Activated T-helper 2 cell treated with anti-CD3 and anti-CD28 coated beads, Interferon-gamma antibody, Interleukin-2, Interleukin-4, amounts not matched to agents 10 μg/mL and 5 μg/mL and 100 μg/mL, durations not matched to agents 14 hours and 24 hours and 36 hours (primary cell): ENCODE measurements at regions not wholly inside any gene's neighbourhood (a gene's known extent, or its start where the extent isn't known, plus 50 kb on each side); places are given as distances from the start of the nearest gene placed in this dataset.

Experiments
- DNase-seq: peaks from one replicate; pipeline ENCODE4 v3.0.0; 2021; ENCODE audit warnings: low spot score
- H3K27ac Mint-ChIP-seq: one replicate; pipeline ENCODE4 v1.8.0; 2021; ENCODE audit warnings: mixed read lengths
- H3K27me3 Mint-ChIP-seq: one replicate; pipeline ENCODE4 v1.8.0; 2021; ENCODE audit warnings: low read depth, mixed read lengths
- H3K36me3 Mint-ChIP-seq: one replicate; pipeline ENCODE4 v1.8.0; 2021; ENCODE audit warnings: low read depth, mixed read lengths
- H3K4me1 Mint-ChIP-seq: one replicate; pipeline ENCODE4 v1.8.0; 2021; ENCODE audit warnings: low read depth, mixed read lengths
- H3K4me3 Mint-ChIP-seq: one replicate; pipeline ENCODE4 v1.8.0; 2021; ENCODE audit warnings: low read depth, mild to moderate bottlenecking, moderate library complexity, mixed read lengths
- H3K9me3 Mint-ChIP-seq: one replicate; pipeline ENCODE4 v1.8.0; 2021; ENCODE audit warnings: mixed read lengths
- intact Hi-C: fragments of 100-400 bp; cut with micrococcal nuclease; formaldehyde crosslinking; loops from one replicate; pipeline ENCODE4 v1.15.1; 2023

- Mint-ChIP-seq H3K9me3 (no peaks in the 10 kb centered on the region), H3K27ac (no peak overlapping the region), H3K36me3 (no peaks in the 10 kb centered on the region), H3K4me3 (no peak overlapping the region), H3K4me1 (no peaks in the 10 kb centered on the region), H3K27me3 (no peaks in the 10 kb centered on the region)
- no peak for DNase-seq
- intact Hi-C loops: no loop called here
Measured at GRCh38 chr11:81072273-81072672, 1631.4 kb upstream of the TENM4 start.

GRCh38 chr11:81071606-81072005 lies 1630.8 kb upstream of the TENM4 start:
- Mint-ChIP-seq H3K27ac (no peak overlapping the region), H3K9me3 (no peaks in the 10 kb centered on the region), H3K4me3 (no peak overlapping the region), H3K27me3 (no peaks in the 10 kb centered on the region), H3K36me3 (no peaks in the 10 kb centered on the region), H3K4me1 (no peaks in the 10 kb centered on the region)
- DNase-seq: no peak
- intact Hi-C loops: no loop called here

- Mint-ChIP-seq H3K27me3 (no peaks in the 10 kb centered on the region), H3K4me3 (no peak overlapping the region), H3K36me3 (no peaks in the 10 kb centered on the region), H3K4me1 (no peaks in the 10 kb centered on the region), H3K9me3 (no peaks in the 10 kb centered on the region), H3K27ac (no peak overlapping the region)
- DNase-seq: no peak
- intact Hi-C loops: no loop called here
Measured at GRCh38 chr11:81070948-81071347, 1630.1 kb upstream of the TENM4 start.

- H3K4me1 Mint-ChIP-seq: no peaks in the 10 kb centered on the region
- peaks cover 17% of the 10 kb centered on the region for H3K9me3 Mint-ChIP-seq
- intact Hi-C loops: no loop called here
- no peak overlapping the region for H3K4me3 Mint-ChIP-seq
- no peak overlapping the region for H3K27ac Mint-ChIP-seq
- no peaks in the 10 kb centered on the region for H3K36me3 Mint-ChIP-seq
- H3K27me3 Mint-ChIP-seq: no peaks in the 10 kb centered on the region
- DNase-seq: no peak
Measured at GRCh38 chr11:81059356-81059755, 1618.5 kb upstream of the TENM4 start.

- Mint-ChIP-seq H3K27ac (no peak overlapping the region), H3K27me3 (no peaks in the 10 kb centered on the region), H3K4me3 (no peak overlapping the region), H3K36me3 (no peaks in the 10 kb centered on the region), H3K9me3 (peaks cover 19% of the 10 kb centered on the region), H3K4me1 (no peaks in the 10 kb centered on the region)
- intact Hi-C loops: no loop called here
- DNase-seq: no peak
Measured at GRCh38 chr11:81052344-81053158, 1611.7 kb upstream of the TENM4 start.

- no peaks in the 10 kb centered on the region for H3K27me3 Mint-ChIP-seq
- H3K36me3 Mint-ChIP-seq: no peaks in the 10 kb centered on the region
- intact Hi-C loops: no loop called here
- DNase-seq: no peak
- peaks cover 34% of the 10 kb centered on the region for H3K9me3 Mint-ChIP-seq
- no peak overlapping the region for H3K27ac Mint-ChIP-seq
- H3K4me3 Mint-ChIP-seq: no peak overlapping the region
- H3K4me1 Mint-ChIP-seq: no peaks in the 10 kb centered on the region
Measured at GRCh38 chr11:81039916-81040524, 1599.2 kb upstream of the TENM4 start.

GRCh38 chr11:81036168-81036870 lies 1595.5 kb upstream of the TENM4 start:
- Mint-ChIP-seq H3K4me3 (no peak overlapping the region), H3K27ac (no peak overlapping the region), H3K4me1 (no peaks in the 10 kb centered on the region), H3K36me3 (no peaks in the 10 kb centered on the region), H3K27me3 (no peaks in the 10 kb centered on the region), H3K9me3 (peaks cover 41% of the 10 kb centered on the region)
- DNase-seq: no peak
- intact Hi-C loops: no loop called here

- no peaks in the 10 kb centered on the region for H3K36me3 Mint-ChIP-seq
- no peak overlapping the region for H3K27ac Mint-ChIP-seq
- intact Hi-C loops: no loop called here
- no peak overlapping the region for H3K4me3 Mint-ChIP-seq
- DNase-seq: no peak
- peaks cover 32% of the 10 kb centered on the region for H3K9me3 Mint-ChIP-seq
- no peaks in the 10 kb centered on the region for H3K4me1 Mint-ChIP-seq
- H3K27me3 Mint-ChIP-seq: no peaks in the 10 kb centered on the region
Measured at GRCh38 chr11:81033779-81034540, 1593.1 kb upstream of the TENM4 start.

- intact Hi-C loops: no loop called here
- Mint-ChIP-seq H3K4me3 (no peak overlapping the region), H3K4me1 (no peaks in the 10 kb centered on the region), H3K9me3 (peaks cover 22% of the 10 kb centered on the region), H3K36me3 (no peaks in the 10 kb centered on the region), H3K27ac (no peak overlapping the region), H3K27me3 (no peaks in the 10 kb centered on the region)
- no peak for DNase-seq
Measured at GRCh38 chr11:81032906-81033305, 1592.1 kb upstream of the TENM4 start.

GRCh38 chr11:81030186-81030585 lies 1589.4 kb upstream of the TENM4 start:
- Mint-ChIP-seq H3K36me3 (no peaks in the 10 kb centered on the region), H3K9me3 (peaks cover 9% of the 10 kb centered on the region), H3K4me3 (no peak overlapping the region), H3K27me3 (no peaks in the 10 kb centered on the region), H3K27ac (no peak overlapping the region), H3K4me1 (no peaks in the 10 kb centered on the region)
- intact Hi-C loops: no loop called here
- DNase-seq: no peak

GRCh38 chr11:81026032-81026431 lies 1585.2 kb upstream of the TENM4 start:
- H3K4me3 Mint-ChIP-seq: no peak overlapping the region
- no peak for DNase-seq
- no peaks in the 10 kb centered on the region for H3K36me3 Mint-ChIP-seq
- no peaks in the 10 kb centered on the region for H3K4me1 Mint-ChIP-seq
- peaks cover 5% of the 10 kb centered on the region for H3K9me3 Mint-ChIP-seq
- H3K27ac Mint-ChIP-seq: no peak overlapping the region
- intact Hi-C loops: no loop called here
- no peaks in the 10 kb centered on the region for H3K27me3 Mint-ChIP-seq

- intact Hi-C loops: no loop called here
- Mint-ChIP-seq H3K4me1 (no peaks in the 10 kb centered on the region), H3K27ac (no peak overlapping the region), H3K9me3 (peaks cover 5% of the 10 kb centered on the region), H3K4me3 (no peak overlapping the region), H3K27me3 (no peaks in the 10 kb centered on the region), H3K36me3 (no peaks in the 10 kb centered on the region)
- DNase-seq: no peak
Measured at GRCh38 chr11:81022057-81022456, 1581.2 kb upstream of the TENM4 start.
